ENCODE measurements at regions not wholly inside any gene's neighbourhood (a gene's known extent, or its start where the extent isn't known, plus 50 kb on each side); places are given as distances from the start of the nearest gene placed in this dataset.

DNA sequence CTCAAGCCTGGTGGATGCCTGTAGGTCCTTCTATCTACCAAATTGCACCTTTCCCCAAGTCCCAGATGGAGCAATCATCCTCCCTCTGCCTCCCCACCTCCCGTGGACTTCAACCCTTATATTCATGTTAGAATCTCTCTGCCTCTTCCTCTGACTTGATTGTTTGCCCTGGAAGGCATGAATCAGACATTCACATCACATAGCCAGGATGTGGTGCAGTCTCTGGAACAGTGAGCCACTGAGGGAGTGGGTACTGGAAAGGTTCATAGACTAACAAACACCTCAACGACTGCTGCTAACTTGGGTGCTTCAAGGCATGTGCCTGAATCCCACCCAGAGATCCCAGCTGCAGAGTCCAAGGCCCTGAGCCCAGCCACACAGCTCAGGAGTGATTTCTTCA lies 494.0 kb downstream of the TNS3 start:
- Histone ChIP-seq H3K9ac (ENCODE audit: low read depth in 1 of 3, low read length in 3 of 3) (no peak overlapping the region), H3K36me3 (ENCODE audit: control insufficient read depth in 3 of 3, insufficient read depth in 3 of 3, low read length in 3 of 3) (no peaks in the 10 kb centered on the region), H3K27me3 (ENCODE audit: control insufficient read depth in 3 of 3, insufficient read depth in 3 of 3, low read length in 3 of 3) (no peaks in the 10 kb centered on the region), H3K4me3 (ENCODE audit: low read length in 3 of 3) (peak overlapping the region in 1 of 3 donors; percentile 41), H3K4me1 (ENCODE audit: control insufficient read depth in 3 of 3, insufficient read depth in 3 of 3, low read length in 3 of 3) (peaks cover 10 to 15% (median 13%) of the 10 kb centered on the region in 3 donors), H3K27ac (ENCODE audit: low read depth, low read length) (peak overlapping the region; percentile 70), H3K9me3 (ENCODE audit: control insufficient read depth in 3 of 3, low read length in 3 of 3) (no peaks in the 10 kb centered on the region)

DNA sequence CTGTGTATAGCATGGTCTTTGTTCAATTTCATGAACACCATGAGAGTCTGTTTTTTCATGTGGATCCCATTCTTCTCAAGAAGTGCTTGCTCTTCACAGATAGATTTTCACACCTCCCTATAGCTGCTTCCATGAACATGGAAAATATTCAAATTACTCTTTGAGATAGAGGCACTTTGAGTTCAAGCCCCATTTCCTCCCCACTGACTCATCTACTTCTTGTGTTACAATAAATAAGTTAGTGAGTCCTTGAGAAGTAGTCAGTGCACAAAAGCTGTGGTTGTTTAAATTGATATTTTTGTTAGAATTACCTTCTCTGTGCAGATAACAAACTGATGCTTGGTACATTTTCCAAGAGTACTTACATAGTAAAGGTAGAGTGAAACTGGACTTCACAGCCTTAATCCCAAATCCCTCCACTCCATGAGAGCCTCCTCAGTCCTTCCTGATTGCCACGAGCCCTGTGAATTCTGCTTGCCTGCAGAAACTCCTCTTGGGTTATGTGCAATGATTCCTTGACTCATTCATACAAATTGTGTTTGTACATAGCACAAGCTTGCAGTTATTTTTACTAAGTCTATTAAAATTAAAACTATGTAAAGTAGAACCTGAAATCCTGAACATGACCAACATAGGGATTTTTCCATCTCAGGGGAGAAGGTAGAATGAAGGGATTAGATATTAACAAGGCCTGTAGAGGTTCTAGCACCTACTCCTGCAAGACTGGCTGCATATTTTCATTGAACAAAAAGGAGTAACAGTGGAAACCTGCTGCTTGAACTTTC lies 496.2 kb downstream of the TNS3 start:
- H3K36me3 ChIP-seq (ENCODE audit: control insufficient read depth in 3 of 3, insufficient read depth in 3 of 3, low read length in 3 of 3): no peaks in the 10 kb centered on the region
- no peak overlapping the region for H3K27ac ChIP-seq (ENCODE audit: low read depth, low read length)
- H3K9ac ChIP-seq (ENCODE audit: low read depth in 1 of 3, low read length in 3 of 3): no peak overlapping the region
- H3K4me1 ChIP-seq (ENCODE audit: control insufficient read depth in 3 of 3, insufficient read depth in 3 of 3, low read length in 3 of 3): peaks cover 10 to 15% (median 13%) of the 10 kb centered on the region in 3 donors
- H3K4me3 ChIP-seq (ENCODE audit: low read length in 3 of 3): no peak overlapping the region
- H3K27me3 ChIP-seq (ENCODE audit: control insufficient read depth in 3 of 3, insufficient read depth in 3 of 3, low read length in 3 of 3): no peaks in the 10 kb centered on the region
- H3K9me3 ChIP-seq (ENCODE audit: control insufficient read depth in 3 of 3, low read length in 3 of 3): no peaks in the 10 kb centered on the region

- Histone ChIP-seq H3K4me3 (ENCODE audit: low read length in 3 of 3) (no peak overlapping the region), H3K27me3 (ENCODE audit: control insufficient read depth in 3 of 3, insufficient read depth in 3 of 3, low read length in 3 of 3) (no peaks in the 10 kb centered on the region), H3K9me3 (ENCODE audit: control insufficient read depth in 3 of 3, low read length in 3 of 3) (no peaks in the 10 kb centered on the region), H3K9ac (ENCODE audit: low read depth in 1 of 3, low read length in 3 of 3) (no peak overlapping the region), H3K36me3 (ENCODE audit: control insufficient read depth in 3 of 3, insufficient read depth in 3 of 3, low read length in 3 of 3) (no peaks in the 10 kb centered on the region), H3K27ac (ENCODE audit: low read depth, low read length) (no peak overlapping the region), H3K4me1 (ENCODE audit: control insufficient read depth in 3 of 3, insufficient read depth in 3 of 3, low read length in 3 of 3) (peaks cover 6 to 9% (median 8%) of the 10 kb centered on the region in 3 donors)
These were observed 498.2 kb downstream of the TNS3 start for GRCh38 chr7:47083476-47084250.

GRCh38 chr7:47080816-47081215 lies 501.1 kb downstream of the TNS3 start:
- no peaks in the 10 kb centered on the region for H3K36me3 ChIP-seq (ENCODE audit: control insufficient read depth in 3 of 3, insufficient read depth in 3 of 3, low read length in 3 of 3)
- no peak overlapping the region for H3K27ac ChIP-seq (ENCODE audit: low read depth, low read length)
- H3K27me3 ChIP-seq (ENCODE audit: control insufficient read depth in 3 of 3, insufficient read depth in 3 of 3, low read length in 3 of 3): no peaks in the 10 kb centered on the region
- H3K9me3 ChIP-seq (ENCODE audit: control insufficient read depth in 3 of 3, low read length in 3 of 3): no peaks in the 10 kb centered on the region
- no peaks in the 10 kb centered on the region for H3K4me1 ChIP-seq (ENCODE audit: control insufficient read depth in 3 of 3, insufficient read depth in 3 of 3, low read length in 3 of 3)
- no peak overlapping the region for H3K4me3 ChIP-seq (ENCODE audit: low read length in 3 of 3)
- H3K9ac ChIP-seq (ENCODE audit: low read depth in 1 of 3, low read length in 3 of 3): no peak overlapping the region

DNA sequence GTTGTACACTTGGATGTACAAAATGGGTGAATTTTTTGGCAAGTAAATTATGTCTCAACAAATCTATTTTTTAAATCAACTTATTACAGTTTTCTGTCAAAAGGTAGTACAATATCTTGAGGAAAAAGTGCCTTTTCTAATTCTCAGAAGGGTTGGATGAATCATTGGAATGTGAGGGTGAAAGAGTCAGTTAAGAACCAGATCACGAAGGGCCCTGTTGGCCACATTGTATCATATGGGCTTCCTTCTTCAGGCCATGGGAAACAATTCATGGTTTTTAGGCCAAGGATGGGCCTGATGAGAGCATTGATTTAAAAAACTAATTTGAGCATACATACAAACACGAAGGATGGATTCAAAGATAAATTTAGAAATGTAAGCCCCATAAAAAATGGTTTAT lies 503.7 kb downstream of the TNS3 start:
- no peak overlapping the region for H3K9ac ChIP-seq (ENCODE audit: low read depth in 1 of 3, low read length in 3 of 3)
- peaks cover 2 to 4% (median 3%) of the 10 kb centered on the region in 3 donors for H3K4me1 ChIP-seq (ENCODE audit: control insufficient read depth in 3 of 3, insufficient read depth in 3 of 3, low read length in 3 of 3)
- no peak overlapping the region for H3K27ac ChIP-seq (ENCODE audit: low read depth, low read length)
- no peaks in the 10 kb centered on the region for H3K27me3 ChIP-seq (ENCODE audit: control insufficient read depth in 3 of 3, insufficient read depth in 3 of 3, low read length in 3 of 3)
- no peaks in the 10 kb centered on the region for H3K9me3 ChIP-seq (ENCODE audit: control insufficient read depth in 3 of 3, low read length in 3 of 3)
- no peaks in the 10 kb centered on the region for H3K36me3 ChIP-seq (ENCODE audit: control insufficient read depth in 3 of 3, insufficient read depth in 3 of 3, low read length in 3 of 3)
- no peak overlapping the region for H3K4me3 ChIP-seq (ENCODE audit: low read length in 3 of 3)

DNA sequence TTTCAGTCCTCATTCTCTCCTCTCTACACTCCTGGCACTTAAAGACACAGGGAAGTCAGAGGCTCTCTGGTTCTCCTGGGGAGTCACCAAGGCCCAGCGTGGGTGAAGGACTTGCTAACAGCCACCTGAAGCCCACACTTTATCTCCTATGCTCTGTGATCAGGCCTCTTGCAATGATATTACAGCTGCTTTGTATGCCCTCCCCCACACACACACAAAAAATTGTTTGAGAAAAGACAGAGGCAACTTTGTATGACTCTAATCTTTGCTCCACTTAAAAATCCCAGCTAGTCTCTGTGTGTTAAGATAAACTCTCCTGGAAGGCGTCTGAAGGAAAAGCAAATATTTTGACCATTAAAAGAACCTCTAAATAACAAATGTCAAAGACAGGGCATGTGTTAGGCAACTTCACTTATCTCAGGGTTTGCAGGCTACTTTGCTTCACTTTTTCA lies 507.2 kb downstream of the TNS3 start:
- no peaks in the 10 kb centered on the region for H3K27me3 ChIP-seq (ENCODE audit: control insufficient read depth in 3 of 3, insufficient read depth in 3 of 3, low read length in 3 of 3)
- H3K4me1 ChIP-seq (ENCODE audit: control insufficient read depth in 3 of 3, insufficient read depth in 3 of 3, low read length in 3 of 3): peaks cover 2 to 4% (median 3%) of the 10 kb centered on the region in 3 donors
- H3K27ac ChIP-seq (ENCODE audit: low read depth, low read length): no peak overlapping the region
- H3K36me3 ChIP-seq (ENCODE audit: control insufficient read depth in 3 of 3, insufficient read depth in 3 of 3, low read length in 3 of 3): no peaks in the 10 kb centered on the region
- H3K9ac ChIP-seq (ENCODE audit: low read depth in 1 of 3, low read length in 3 of 3): no peak overlapping the region
- no peak overlapping the region for H3K4me3 ChIP-seq (ENCODE audit: low read length in 3 of 3)
- no peaks in the 10 kb centered on the region for H3K9me3 ChIP-seq (ENCODE audit: control insufficient read depth in 3 of 3, low read length in 3 of 3)

- Histone ChIP-seq H3K4me3 (ENCODE audit: low read length in 3 of 3) (no peak overlapping the region), H3K27me3 (ENCODE audit: control insufficient read depth in 3 of 3, insufficient read depth in 3 of 3, low read length in 3 of 3) (no peaks in the 10 kb centered on the region), H3K9ac (ENCODE audit: low read depth in 1 of 3, low read length in 3 of 3) (no peak overlapping the region), H3K4me1 (ENCODE audit: control insufficient read depth in 3 of 3, insufficient read depth in 3 of 3, low read length in 3 of 3) (peaks cover 2 to 4% (median 3%) of the 10 kb centered on the region in 3 donors), H3K9me3 (ENCODE audit: control insufficient read depth in 3 of 3, low read length in 3 of 3) (no peaks in the 10 kb centered on the region), H3K36me3 (ENCODE audit: control insufficient read depth in 3 of 3, insufficient read depth in 3 of 3, low read length in 3 of 3) (no peaks in the 10 kb centered on the region), H3K27ac (ENCODE audit: low read depth, low read length) (no peak overlapping the region)
These were observed 508.6 kb downstream of the TNS3 start for GRCh38 chr7:47073284-47073683.

DNA sequence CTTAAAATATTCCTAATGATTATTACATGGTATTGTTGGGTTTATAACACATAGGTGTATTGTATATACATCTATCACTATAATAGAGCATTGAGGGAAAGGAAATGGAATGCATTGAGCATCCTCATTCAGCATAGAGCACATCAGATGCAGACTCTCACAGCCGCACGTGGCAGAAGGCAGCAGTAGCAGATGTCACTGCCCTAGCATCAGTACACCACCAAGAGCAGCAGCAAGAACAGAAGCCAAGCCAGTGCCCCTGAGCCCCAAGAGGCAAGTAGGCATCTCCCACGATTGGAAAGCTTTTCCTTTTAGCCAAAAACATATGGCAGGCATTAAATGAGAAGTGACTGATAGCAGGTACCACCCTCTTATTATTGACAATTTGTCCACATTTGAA lies 510.0 kb downstream of the TNS3 start:
- Histone ChIP-seq H3K27me3 (ENCODE audit: control insufficient read depth in 3 of 3, insufficient read depth in 3 of 3, low read length in 3 of 3) (no peaks in the 10 kb centered on the region), H3K4me1 (ENCODE audit: control insufficient read depth in 3 of 3, insufficient read depth in 3 of 3, low read length in 3 of 3) (peaks cover 2 to 4% (median 3%) of the 10 kb centered on the region in 3 donors), H3K9me3 (ENCODE audit: control insufficient read depth in 3 of 3, low read length in 3 of 3) (no peaks in the 10 kb centered on the region), H3K36me3 (ENCODE audit: control insufficient read depth in 3 of 3, insufficient read depth in 3 of 3, low read length in 3 of 3) (no peaks in the 10 kb centered on the region), H3K27ac (ENCODE audit: low read depth, low read length) (no peak overlapping the region), H3K9ac (ENCODE audit: low read depth in 1 of 3, low read length in 3 of 3) (no peak overlapping the region), H3K4me3 (ENCODE audit: low read length in 3 of 3) (no peak overlapping the region)

DNA sequence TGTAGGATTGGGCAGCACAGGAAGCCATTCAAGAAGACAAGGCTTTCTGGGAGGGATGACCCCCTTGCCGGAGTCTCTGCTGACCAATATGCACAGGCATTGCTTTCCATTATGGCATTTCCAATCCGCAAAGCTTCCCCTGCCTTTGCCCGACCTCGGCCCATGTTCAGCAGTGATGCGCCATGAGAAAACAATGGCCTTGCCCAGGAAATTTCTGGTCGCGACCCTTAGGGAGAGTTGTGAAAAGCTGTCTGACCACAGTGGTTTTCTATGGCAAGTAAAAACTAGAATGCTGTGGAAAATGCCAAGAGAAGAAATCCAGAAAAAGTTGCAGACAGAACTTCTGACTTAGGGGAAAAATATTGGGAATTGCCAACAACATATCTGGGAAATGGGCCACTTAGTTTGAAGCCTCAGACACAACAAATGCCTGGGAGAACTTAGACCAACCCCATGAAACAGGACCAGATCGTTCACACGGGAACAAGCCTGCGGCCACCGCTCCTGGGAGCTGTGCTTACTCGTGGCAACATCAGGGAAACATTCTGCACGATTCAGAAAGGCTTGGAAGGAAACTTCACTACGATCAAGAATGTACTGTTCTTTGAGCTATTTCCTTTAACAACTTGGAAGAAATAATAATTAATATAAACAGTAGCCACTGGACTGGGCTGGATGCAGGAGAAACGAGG lies 512.4 kb downstream of the TNS3 start:
- no peaks in the 10 kb centered on the region for H3K4me1 ChIP-seq (ENCODE audit: control insufficient read depth in 3 of 3, insufficient read depth in 3 of 3, low read length in 3 of 3)
- H3K9me3 ChIP-seq (ENCODE audit: control insufficient read depth in 3 of 3, low read length in 3 of 3): no peaks in the 10 kb centered on the region
- H3K27me3 ChIP-seq (ENCODE audit: control insufficient read depth in 3 of 3, insufficient read depth in 3 of 3, low read length in 3 of 3): no peaks in the 10 kb centered on the region
- no peak overlapping the region for H3K4me3 ChIP-seq (ENCODE audit: low read length in 3 of 3)
- H3K27ac ChIP-seq (ENCODE audit: low read depth, low read length): peak overlapping the region; percentile 31
- no peaks in the 10 kb centered on the region for H3K36me3 ChIP-seq (ENCODE audit: control insufficient read depth in 3 of 3, insufficient read depth in 3 of 3, low read length in 3 of 3)
- H3K9ac ChIP-seq (ENCODE audit: low read depth in 1 of 3, low read length in 3 of 3): no peak overlapping the region

All from skeletal muscle tissue (tissue), 3 donors.